GM21367 (cell line): ENCODE measurements at regions not wholly inside any gene's neighbourhood (a gene's known extent, or its start where the extent isn't known, plus 50 kb on each side); places are given as distances from the start of the nearest gene placed in this dataset.
"Not testable (repeated sequence)": the region's sequence is repeated elsewhere in the genome, so short reads cannot be mapped to it uniquely, and the experiment has no call there.

ENCODE experiments used
- ATAC-seq: cut with Tn5 transposase; IDR thresholded peaks from one replicate; pipeline ENCODE4 v1.9.1; 2021; ENCODE audit not compliant: unreplicated experiment

DNA sequence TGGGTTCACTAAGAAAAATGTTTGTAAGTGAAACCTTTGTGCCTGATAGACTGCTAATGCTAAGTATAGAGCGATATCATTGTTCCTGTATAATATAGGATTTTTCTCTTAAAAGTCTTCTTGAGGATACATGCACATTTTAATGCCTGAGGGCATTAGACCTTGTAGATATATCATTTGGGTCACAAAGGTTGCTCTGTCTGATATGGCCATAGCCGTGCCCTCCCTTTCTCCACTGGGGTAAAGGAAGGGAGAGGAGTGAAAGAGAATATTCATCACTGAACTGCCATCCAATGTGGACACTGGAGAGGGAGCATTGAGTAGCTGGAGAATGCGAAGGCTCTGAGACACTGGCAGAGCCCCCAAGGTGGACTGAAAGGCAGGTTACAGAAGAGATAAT is 442.2 kb upstream of the SPTLC3 start:
- no peak for ATAC-seq

DNA sequence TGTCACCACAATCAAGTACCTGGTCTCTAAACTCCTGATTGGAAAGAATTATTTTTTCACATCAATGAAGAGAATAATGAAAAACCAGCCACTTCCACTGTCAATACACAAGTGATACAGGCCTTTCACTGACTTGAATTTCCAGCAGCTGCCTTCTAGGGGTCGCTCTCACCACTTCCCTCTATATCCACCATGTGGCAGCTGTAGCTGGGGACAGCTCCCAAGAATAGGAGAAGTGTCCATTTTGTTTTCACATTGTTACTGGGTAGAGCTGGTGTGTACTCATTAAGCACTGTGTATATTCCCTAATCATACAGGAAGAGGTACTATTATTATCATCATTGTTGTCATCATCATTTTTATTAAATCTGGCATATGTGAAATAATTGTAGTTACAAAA is 438.4 kb upstream of the SPTLC3 start:
- no peak for ATAC-seq

DNA sequence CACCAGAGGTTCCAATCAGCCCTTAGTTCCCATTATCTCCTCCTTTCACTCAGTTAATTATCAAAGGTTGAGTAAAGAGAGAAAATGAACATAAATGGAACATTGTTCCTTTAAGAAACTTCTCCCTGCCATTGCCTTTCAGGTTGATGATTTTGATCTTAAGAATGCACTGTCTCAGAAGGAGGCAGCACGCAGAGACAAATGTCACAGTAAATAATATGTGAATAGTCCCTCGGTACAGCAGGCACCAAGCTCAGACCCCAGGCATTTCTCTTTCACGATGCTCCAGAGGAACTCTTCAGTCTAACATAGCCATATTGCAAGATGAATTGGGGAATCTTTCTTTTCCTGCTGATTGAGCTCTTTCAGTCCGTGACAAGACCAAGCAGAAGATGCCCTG is 435.3 kb upstream of the SPTLC3 start:
- no peak for ATAC-seq

DNA sequence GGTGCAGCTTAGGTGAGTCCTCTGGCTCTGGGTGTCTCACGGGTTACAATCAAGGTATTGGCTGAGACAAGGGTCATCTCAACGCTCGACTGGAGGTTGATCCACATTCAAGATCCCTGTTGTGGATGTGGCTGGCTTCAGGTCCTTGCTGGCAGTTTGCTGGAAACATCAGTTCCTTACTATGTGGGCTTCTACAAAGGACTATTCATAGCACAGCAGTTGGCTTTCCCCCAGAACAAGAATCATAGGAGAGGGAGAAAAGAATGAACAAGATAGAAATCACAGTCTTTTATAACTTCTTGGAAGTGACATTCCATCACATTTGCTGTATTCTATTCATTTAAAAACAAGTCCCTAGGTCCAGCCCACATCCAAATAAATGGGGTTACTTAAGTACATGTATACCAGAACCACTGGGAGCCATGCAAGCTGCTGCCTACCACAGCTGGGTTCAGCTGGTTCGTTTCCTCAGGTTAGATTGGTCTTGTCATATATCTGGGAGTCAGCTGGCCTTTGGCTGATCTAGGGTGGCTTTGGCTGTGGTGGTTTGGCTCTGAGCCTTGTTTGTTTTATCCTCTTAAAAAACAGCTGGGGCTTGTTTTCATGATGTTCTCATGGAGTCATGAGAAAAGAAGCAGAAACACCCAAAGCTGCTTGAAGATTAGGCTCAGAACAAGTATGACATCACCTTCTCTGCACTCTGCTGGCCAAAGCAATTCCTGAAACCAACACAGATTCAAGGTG is 433.2 kb upstream of the SPTLC3 start:
- ATAC-seq, result no peak

DNA sequence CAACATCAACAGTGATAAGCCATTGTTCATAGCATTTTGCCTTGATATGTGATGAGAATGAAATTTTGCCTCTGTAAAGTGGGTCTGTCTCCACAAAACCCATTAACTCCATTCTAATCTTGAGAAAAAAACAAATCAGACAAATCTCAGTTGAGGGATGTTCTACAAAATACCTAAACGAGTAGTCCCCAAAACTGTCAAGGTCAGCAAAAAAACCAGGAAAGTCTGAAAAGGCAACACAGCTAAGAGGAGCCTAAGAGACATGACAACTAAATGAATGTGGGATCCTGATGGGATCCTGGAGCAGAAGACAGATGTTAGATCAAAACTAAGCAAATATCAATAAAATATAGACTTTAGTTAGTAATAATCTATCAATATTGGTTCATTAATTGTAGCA is 431.6 kb upstream of the SPTLC3 start:
- no peak for ATAC-seq

DNA sequence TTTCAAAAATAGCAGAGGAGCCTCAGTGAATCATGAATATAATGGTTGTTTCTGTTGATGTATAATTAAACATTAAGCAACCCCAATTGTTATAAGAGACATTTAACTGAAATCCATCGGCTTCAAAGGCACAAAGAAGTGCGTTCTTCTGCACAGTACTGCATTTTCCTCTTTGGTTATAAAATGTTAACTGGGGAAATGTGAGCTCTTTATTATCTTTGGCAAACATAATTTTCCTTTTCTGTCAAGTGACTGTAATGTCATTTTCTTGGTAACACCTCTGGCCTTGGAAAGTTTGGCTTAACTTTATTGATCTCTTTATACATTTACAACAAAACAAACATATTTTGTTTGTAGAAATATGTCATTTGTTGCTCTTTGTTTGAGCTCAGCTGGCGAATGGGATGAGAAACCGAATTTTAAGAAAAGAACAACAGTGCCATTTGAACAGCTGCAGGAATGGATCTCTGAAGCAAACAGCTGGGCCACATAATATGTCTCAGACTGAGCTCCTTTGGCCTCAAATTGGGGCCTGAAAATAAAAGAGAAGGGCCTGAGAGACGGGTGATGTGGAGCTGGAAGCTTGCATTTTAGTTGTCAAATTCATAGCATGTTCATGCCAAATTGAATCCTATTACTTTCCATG is 427.0 kb upstream of the SPTLC3 start:
- no peak for ATAC-seq

DNA sequence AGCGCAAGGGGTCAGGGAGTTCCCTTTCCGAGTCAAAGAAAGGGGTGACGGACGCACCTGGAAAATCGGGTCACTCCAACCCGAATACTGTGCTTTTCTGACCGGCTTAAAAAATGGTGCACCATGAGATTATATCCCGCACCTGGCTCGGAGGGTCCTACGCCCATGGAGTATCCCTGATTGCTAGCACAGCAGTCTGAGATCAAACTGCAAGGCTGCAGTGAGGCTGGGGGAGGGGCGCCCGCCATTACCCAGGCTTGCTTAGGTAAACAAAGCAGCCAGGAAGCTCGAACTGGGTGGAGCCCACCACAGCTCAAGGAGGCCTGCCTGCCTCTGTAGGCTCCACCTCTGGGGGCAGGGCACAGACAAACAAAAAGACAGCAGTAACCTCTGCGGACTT is 426.1 kb upstream of the SPTLC3 start:
- not testable (repeated sequence) for ATAC-seq

DNA sequence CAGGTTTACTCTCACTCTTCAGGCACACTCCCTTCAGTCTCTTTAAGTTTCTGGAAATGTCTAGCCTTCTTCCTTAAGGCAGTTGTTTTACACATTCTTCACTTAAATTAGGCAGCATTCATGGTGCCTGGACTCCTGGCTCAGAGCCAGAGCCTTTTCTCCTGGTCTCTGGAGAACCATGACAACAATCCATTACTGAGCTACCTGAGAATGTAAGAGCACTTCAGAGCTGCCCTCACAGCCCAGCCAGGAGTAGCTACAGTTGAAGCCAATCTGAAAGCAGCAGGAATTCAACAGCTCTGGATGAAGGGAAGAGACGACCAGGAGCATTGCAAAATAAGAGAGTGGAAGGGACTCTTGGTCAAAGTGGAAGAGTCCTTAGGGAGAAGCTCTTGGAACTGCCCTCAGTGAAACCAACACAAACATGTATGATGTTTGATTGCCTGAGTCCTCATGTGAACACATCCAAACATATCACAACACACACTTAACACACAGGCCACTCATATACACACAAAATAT is 416.8 kb upstream of the SPTLC3 start:
- no peak for ATAC-seq

DNA sequence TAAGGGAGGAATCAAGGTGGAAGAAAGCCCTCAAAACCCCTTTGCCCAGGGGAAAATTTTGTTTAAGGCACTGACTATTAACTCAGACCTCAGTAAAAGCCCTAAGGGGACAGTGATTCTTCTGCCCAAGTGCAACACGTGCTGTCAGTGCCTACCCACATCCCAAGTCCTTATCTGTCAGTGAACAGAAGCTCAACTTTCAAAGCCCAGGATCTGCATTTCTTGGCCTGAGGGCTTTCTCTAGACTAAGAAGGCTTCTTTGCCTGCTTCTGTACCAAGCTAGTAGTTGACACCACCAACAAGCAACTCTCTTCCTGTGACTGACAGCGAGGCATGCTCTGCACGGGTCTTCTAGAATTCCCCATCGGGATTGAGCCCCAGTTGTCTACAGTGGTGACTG is 416.0 kb upstream of the SPTLC3 start:
- no peak for ATAC-seq

DNA sequence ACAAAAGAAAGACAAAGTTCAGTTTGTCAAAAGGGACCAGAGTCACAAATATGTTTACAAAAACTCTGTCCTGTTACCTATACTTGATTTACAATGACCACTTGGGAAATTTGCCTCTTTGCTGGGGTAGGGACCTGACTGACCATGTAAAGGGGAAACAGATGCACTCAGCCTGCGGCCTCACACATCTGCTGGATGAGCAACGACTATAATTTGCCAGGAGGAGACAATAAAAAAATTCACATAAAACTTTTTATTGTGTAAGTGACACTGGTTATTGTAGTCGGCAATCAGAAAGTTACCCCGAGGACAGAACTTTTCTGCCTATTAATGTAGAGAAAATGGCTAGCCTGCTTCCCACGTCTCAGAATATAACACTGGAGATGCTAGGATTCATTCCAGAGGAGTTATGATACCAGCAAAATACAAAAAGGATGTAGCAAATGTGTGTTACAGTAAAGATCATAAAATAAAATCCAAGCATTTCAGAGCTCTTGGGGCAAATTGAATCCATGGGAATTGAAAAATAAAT is 415.4 kb upstream of the SPTLC3 start:
- ATAC-seq, result no peak

DNA sequence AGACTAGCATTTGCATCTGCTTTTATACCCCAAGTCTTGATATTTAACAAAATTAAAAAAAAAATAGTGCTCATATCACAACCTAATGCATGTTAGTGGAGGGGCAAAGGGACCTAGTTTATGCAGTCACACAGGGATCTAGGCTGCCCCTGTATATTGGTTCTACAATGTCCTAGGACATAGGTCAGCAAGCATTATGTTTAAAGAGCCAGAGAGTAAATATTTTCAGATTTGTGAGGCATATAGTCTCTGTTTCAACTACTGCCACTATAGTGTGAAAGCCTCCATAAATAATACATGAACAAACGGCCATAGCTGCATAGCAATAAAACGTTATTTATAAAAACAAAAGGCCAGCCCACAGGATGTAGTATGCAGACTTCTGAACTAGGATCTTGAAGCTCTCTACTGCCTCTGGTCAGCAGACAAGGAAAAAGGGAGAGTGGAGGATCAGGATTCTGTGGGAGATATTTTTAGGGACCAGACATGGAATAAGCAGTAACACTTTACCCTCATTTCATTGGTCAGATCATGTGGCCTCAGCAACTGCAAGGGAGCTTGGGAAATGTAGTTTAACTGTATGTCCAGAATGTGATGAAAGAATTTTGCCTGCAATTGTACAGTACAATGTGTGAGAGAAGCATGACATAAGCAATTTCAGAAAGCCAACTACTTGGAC is 414.2 kb upstream of the SPTLC3 start:
- no peak for ATAC-seq

DNA sequence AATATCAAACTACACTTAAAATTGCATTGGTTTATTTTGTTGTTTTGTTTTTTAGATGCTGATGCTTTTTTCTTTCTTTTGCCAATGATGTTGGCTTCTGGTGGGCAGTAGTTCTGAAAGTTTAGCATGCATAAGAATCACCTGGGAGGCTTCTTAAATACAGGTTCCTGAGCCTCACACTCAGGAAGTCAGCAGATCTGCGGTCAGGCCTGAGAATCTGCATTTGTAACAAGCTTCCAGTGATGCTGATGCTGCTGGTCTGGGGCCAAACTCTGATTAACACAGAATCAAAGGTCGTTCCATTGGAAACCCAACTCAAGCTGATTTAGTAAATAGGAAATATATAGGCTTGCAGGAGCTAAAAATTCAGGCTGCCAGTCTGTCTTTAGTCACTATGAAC is 412.9 kb upstream of the SPTLC3 start:
- no peak for ATAC-seq

DNA sequence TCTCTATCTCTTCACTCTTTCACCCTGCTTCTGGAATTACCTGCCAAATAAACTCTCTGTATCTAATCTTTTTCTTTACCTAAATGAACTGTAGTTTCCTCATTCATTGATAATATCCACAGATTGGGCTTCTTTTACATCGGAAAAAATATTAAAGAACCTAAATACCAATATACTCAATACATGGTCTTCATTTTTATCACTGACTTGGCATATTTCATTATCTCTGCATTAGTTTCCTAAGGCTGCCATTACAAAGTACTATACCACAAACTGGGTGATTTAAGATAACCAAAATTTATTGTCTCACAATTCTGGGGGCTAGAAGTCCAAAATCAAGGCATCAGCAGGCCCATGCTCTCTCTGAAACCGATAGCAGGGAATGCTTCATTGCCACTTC is 411.9 kb upstream of the SPTLC3 start:
- ATAC-seq, result no peak

DNA sequence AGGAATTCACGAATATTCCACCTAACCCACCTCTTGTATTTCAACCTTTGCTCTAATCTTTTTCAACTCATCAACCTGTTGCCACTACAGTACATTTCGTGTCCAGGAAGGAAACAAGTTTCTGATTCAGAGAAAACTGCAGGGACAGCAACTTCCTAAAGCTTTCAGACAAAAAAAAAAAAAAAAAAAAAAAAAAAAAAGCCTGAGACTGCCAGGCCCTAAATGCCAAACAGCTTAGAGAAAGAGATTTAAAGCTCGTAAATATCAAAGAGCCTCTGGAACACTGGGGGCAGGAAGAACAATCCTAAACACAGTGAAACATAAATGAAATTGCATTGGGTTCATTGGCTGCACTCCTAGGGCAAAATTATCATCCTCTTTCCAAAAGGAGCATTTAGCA is 411.2 kb upstream of the SPTLC3 start:
- no peak for ATAC-seq

DNA sequence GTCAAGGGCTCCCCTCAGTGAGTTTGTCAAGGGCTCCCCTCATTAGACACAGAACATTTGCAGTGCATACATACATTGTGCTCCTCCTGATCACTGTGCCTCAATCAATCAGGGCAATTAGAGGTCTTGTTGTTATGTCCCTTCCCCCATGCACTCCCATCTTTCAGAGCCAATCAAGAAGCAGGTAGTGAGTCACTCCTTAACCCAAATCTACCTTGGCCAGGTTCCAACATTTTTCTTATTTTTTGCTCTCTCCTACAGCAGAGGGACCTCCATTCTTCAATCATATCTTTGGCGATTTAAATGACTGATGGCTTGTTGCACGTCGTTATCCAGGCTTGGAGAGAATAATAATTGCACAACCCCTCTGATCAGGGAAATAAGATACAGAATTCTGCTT is 409.9 kb upstream of the SPTLC3 start:
- no peak for ATAC-seq

DNA sequence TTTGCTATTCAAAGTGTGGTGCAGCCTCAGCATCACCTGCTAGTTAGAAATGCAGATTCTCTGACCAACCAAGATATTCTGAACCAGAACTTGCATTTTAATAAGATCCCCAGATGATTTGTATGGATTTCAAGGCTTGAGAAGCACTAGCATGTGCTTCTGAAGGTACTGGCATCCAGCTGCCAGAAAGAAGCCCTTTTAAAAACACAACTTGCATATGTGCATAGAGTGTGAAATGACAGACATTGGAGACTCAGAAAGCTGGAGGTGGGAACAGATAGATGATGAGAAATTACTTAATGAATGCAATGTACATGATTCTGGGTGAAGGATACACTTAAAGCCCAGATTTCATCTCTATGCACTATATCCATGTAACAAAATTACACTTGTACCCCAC is 409.3 kb upstream of the SPTLC3 start:
- no peak for ATAC-seq

DNA sequence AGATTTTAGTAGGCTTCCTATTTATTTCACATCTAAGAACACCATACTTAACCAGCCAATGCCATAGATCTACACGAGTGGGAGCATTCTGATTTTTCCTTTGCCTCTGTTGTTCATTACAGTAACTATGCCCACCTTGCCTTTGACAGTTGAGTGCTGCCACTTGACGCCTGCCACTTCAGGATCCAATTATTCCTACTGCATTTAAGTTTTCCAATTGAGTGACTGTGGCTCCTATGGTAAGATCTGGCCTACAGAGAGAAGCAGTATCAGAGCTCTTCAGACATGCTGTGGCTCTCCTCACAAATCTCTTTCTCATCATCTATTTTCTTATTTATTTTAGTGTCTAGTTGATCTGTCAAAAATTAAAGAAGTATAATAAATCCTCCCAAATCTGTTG is 403.0 kb upstream of the SPTLC3 start:
- ATAC-seq, result no peak

DNA sequence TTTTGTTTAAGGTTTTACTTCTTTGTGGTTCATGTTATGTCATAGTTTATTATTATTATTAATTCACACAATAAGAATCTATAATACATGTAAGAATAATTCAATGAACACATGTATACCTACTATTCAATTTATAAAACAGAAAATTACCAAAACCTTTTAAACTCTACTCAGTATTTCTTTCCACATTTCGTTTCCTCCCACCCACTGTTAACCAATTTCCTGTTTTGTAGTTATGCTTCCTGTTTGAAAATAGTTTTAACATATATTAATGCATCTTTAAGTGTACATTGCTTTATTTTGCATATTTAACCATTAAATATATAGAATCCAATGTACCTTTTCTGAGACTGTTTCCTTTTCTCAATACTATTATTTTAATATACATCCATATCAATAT is 397.9 kb upstream of the SPTLC3 start:
- ATAC-seq, result no peak

DNA sequence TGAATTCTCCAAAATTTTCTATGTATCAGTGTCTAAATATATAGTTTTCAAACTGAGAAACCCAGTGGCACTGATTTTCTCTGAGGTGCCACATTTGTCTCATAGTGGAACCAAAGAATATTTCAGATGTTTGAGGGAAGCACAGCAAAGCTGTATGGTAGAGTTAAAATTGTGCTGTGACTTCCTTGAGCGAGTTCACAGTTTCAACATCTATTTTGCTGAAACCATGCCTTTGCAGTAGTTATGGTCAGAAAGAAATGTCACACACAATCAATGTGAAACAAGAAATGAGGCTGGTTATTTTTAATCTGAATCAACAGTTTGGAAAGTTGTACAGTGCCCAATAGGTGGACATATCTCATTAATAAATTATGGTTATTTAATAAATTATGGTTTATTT is 394.0 kb upstream of the SPTLC3 start:
- no peak for ATAC-seq

DNA sequence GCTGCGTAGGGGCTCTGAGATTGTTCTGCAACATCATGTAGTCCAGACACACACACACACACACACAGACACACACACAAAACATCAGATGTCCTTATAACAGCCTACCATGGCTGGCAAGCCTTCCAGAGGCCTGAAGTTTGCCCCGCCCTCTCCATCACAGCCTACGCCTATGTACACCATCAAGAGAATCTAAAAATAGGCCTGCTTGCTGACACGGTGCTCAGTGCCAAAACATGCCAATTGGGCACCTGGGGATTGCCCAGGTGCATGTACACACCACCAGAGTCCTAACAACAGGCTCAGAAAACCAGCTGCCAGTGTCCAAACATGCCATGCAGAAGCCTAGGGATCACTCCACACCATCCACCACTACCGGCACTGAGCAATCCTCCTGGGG is 391.7 kb upstream of the SPTLC3 start:
- ATAC-seq, result no peak

DNA sequence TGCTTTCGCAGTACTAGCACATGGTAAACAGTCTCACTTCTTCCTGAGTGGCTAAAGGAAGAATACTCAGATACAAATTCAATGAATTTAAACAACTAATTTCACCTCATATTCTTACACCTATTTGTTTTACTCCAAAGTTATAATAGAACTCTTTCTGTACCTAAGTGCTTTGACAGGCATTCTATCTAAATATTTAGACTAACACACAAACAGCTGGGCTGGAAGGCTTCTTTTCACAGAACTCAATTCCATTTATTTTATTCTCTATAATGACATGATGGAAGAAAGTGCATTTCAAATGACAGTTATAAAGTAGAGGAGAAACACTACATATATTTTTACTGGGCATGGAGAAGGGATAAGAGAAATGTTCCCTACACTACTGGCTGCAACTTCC is 384.9 kb upstream of the SPTLC3 start:
- ATAC-seq, result no peak

DNA sequence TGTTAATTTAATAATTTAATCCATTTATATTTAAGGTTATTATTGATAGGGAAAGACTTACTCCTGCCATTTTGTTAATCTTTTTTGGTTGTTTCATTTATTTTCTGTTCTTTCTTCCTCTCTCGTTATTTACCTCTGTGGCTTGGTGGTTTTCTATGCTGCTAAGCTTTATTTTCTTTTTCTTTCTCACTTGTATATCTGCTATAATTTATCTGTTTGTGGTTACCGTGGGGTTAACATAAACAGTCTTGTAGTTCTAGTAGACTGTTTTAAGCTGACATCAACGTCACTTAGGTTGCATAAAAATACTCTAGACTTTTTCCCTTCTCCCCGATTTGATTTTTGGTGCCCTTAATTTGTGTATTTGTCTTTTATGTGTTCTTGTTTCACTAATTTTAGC is 381.3 kb upstream of the SPTLC3 start:
- no peak for ATAC-seq
